Heart left ventricle (tissue), 13 donors: ENCODE measurements at regions not wholly inside any gene's neighbourhood (a gene's known extent, or its start where the extent isn't known, plus 50 kb on each side); places are given as distances from the start of the nearest gene placed in this dataset.

Source experiments
- POLR2A ChIP-seq, 2 donors: fragments of 450-650 bp; IDR thresholded peaks; one replicate each; pipeline ENCODE4 v1.6.1; 2017; ENCODE audit warnings: antibody characterized with exemption in 2 of 2, mild to moderate bottlenecking in 2 of 2, moderate library complexity in 2 of 2
- TF ChIP-seq, protein P1 (sequence below), 12 donors: fragments of 200-600 bp; sonication (generic) in 4 of 12; IDR thresholded peaks; one replicate each; pipeline versions ENCODE4 v1.5.0 to v1.8.0; 2018 to 2022; ENCODE audit warnings: antibody characterized with exemption in 12 of 12, mild to moderate bottlenecking in 5 of 12
- donor health status: ischemic (EF 13 %, LVEDD 7.1; RV severe dilation, severe dysfunction).
- donor health status: DM: no; HTN: yes; CAD: no.
- donor health status: DM: no; HTN: no; CAD: no.
- donor health status: ischemic (EF 25% LVEDD 6.9; RV normal size, moderate dysfunction).
- donor health status: ischemic (EF 25% LVEDD 5.7; RV mildly dilated, moderate dysfunction).
- donor health status: ischemic (EF 35%, LVEDD 5.7; RV mildly dilated, moderate dysfunction).
- donor health status: nonischemic (EF 11% LVEDD 7.7; RV severe dilation, severe dysfunction).
- donor health status: DM: yes; HTN: yes; CAD: no.
- donor health status: PGD.
- donor health status: ischemic (EF 29% LVEDD 5.4; RV normal size, mild dysfunction).
- donor health status: nonischemic (EF 23%, LVEDD 6.1; RV moderate dilation, normal function).

DNA sequence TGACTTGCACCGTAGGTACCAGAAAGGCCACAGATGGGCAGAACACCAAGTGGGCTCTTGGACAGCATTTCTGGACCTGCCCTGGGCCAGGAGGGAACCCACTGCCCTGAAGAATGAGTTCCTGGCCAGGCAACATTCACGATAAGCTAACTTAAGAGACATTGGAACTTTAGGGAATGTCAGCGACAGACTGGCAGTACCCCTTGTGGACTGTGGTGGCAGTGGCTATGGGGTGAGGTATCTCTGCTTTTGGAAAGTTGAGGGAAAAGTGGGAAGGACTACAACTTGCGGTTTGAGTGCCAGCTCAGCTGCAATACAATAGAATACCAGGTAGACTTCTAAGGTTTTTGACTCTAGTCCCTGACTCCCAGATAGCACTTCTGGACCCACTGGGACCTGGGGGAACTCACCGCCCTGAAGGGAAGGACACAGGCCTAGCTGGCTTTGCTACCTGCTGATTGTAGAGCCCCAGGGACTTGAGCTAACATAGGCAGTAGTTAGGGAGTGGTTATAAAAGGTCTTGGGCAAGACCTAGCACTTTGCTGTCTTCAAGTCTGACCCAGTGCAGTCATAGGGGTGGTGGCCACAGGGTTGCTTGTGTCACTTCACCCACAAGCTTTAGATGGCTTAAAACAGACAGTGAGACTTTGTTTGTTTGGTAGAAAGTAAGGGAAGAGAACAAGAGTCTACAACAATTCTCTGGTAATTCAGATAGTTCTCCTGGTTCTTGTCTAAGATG, 617.6 kb downstream of the COL12A1 start:
- TF ChIP-seq, protein P1, sequence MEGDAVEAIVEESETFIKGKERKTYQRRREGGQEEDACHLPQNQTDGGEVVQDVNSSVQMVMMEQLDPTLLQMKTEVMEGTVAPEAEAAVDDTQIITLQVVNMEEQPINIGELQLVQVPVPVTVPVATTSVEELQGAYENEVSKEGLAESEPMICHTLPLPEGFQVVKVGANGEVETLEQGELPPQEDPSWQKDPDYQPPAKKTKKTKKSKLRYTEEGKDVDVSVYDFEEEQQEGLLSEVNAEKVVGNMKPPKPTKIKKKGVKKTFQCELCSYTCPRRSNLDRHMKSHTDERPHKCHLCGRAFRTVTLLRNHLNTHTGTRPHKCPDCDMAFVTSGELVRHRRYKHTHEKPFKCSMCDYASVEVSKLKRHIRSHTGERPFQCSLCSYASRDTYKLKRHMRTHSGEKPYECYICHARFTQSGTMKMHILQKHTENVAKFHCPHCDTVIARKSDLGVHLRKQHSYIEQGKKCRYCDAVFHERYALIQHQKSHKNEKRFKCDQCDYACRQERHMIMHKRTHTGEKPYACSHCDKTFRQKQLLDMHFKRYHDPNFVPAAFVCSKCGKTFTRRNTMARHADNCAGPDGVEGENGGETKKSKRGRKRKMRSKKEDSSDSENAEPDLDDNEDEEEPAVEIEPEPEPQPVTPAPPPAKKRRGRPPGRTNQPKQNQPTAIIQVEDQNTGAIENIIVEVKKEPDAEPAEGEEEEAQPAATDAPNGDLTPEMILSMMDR (IDR thresholded peaks at IDR 0.05) = no peak
- TF ChIP-seq POLR2A (IDR thresholded peaks at IDR 0.05) = no peak
